ENCODE measurements at regions not wholly inside any gene's neighbourhood (a gene's known extent, or its start where the extent isn't known, plus 50 kb on each side); places are given as distances from the start of the nearest gene placed in this dataset.

- TF ChIP-seq CTCF (IDR thresholded peaks at IDR 0.05) (no peak), POLR2A (IDR thresholded peaks at IDR 0.05) (no peak)
These were observed 235.5 kb upstream of the ACTBL2 start for GRCh38 chr5:57718155-57718554.
